NCI-H345 (cell line): ENCODE measurements at regions not wholly inside any gene's neighbourhood (a gene's known extent, or its start where the extent isn't known, plus 50 kb on each side); places are given as distances from the start of the nearest gene placed in this dataset.

ENCODE experiments used
- DNase-seq: peaks from one replicate; lab custom pipeline; 2025; lab: John Stamatoyannopoulos, UW

DNA sequence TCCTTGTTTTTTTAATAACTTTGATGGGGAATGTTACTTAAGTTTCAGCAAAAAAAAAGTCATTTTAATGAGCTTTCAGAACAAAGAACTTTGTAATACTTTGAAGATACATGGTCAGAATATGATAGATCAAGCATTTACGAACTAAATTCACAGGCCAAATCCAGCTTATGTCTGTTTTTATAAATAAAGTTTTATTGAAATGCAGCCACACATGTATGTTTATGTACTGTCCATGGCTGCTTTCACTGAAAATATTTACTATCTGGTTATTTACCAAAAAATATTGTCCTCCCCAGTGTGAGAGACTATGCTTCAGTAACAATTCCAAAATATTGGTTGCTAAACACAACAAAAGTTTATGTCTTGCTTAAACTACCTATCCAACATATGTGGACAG is 366.7 kb downstream of the PIK3R1 start:
- no peak for DNase-seq

DNA sequence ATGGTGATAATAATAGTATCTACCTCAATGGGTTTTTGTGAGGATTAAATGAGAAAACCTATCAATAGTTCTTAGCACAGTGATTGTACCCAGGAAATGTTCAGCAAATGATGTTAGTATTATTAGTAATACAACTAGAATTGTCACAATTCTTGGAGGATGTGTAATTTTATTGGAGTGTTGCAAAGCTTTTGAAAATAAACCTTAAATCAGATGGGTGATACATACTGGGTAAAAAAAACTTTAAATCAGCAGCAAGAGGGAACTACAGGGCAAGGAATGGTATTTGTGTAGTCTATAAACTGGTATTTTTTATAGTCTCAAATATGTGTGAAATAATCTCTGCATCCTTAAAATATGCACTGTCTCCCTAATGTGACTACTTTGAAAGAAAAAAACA is 371.6 kb downstream of the PIK3R1 start:
- DNase-seq = no peak

DNA sequence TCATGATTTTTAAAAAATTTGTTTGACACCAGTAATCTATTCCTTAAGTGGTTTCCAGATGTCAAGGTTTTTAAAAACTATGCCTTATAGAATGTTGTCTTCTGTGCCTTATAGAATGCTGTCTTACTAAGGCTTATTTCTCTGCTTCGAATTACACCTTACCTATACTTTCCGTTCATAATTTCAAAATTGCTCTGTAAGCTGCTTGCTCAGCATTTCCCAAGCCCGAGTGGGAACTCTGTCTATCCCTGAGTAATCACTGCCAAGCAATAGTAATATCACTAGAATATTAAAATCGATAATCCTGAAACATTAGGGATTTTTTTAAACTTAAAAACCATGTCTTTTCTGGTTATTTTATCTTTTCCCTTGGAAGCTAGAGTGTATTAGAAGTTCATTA is 376.3 kb downstream of the PIK3R1 start:
- no peak for DNase-seq

DNA sequence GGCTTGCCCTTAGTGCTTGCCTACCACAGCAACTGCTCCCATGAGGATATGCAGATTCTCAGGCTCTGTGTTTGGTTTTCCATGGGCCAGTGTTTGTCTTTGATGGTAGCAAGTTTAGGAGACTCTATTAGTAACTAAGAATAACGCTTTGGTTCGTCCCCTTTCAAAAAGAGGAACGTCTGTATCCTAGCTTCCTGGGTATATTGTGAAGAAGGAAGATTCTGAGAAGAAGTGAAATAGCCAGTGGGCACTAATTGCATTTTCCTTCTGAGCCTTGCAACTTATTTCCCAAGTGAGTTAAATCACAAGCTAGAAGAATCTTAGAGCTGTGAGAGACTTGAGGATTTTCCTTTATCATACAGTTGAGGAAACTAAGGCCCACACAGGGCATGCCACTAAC is 376.8 kb downstream of the PIK3R1 start:
- DNase-seq = no peak

DNA sequence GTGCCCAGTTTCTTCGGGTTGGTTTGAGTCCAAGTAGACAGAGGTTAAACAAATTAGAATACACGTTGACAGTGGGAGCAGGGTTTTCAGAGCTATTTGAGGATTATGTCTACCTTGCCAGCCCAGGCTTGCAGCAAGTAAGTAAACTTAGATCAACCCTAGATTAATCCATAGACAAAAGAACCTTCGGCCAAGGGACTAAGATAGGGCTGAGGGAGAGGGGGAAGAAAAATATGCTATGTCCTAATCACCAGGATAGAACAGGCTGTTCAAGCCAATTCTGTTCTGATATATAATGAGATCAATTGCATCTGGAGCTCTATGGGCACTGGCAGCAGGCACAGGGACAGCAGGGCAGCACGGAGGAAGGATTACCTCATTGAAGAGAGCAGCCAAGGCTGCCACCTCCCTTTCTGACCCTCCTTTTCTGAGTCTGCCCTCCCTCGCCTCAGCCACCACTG is 377.7 kb downstream of the PIK3R1 start:
- no peak for DNase-seq

DNA sequence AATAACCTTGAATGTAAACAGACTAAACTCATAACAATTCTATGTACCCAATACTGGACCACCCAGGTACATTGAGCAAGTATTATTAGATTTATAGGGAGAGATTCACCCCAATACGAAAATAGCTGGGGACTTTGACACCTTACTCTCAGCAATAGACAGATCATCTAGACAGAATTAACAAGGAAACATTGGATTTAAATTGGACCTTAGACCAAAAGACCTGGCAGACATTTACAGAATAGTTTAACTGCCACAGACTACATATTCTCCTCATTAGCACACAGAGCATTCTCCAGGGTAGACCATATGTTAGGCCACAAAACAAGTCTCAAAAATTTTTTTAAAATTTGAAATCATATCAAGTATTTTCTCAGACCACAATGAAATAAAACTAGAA is 397.4 kb downstream of the PIK3R1 start:
- DNase-seq = no peak

DNA sequence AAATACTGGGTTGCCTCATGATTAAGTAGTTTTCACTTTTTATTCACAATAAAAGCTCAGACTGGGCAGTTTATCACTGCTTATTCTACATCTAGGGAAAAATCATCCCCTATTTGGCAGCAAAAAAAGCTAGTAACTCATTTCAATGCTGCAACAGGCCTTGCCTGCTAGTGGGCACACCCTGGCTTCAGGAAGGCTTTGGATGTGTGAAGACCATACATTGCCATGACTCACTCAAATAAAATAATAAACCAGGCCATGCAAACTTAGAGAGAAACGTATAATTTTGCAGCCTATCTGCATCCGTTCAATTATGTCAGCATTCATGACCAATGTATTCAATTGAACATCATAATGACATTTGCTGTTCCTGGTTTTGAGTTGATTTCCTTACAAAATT is 402.9 kb downstream of the PIK3R1 start:
- DNase-seq = no peak

DNA sequence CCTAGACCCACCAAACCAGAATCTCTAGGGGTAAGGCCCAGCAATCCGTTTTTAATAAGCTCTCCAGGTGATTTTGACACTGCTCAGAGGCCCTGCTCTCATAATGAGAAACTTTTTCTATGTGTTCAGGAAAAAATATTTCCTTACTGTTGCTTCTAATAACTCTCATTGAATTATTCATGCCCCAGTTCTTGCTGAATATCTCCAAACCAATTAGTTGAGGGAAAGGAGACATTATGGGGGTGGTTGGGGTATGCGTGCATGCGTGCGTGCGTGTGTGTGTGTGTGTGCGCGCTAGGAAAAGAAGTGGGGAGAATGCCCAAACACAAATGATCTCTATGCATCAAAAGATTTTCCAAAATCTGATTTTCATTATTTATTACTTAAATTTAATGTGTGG is 411.4 kb downstream of the PIK3R1 start:
- no peak for DNase-seq

DNA sequence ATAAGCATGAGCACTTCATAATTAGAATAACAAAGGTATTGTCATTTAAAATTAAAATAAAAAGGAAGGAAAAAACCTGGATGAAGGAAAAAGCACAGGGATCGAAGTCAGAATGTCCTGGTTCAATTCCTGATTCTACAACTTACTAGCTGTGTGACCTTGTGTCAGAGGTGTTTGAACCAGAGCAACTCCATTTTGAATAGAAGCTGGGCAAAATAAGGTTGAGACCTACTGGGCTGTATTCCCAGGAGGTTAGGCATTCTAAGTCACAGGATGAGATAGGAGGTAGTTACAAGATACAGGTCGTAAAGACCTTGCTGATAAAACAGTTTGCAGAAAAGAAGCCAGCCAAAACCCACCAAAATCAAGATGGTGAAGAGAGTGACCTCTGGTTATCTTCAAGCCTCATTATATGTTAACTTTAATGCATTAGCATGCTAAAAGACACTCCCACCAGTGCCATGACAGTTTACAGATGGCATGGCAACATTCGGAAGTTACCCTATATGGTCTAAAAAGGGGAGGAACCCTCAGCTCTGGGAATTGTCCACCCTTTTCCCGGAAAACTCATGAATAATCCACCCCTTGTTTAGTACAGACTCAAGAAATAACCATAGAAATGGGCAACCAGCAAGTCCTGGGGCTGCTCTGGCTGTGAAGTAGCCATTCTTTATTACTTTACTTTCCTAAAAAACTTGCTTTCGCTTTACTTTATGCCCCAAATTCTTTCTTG is 412.7 kb downstream of the PIK3R1 start:
- DNase-seq = no peak

DNA sequence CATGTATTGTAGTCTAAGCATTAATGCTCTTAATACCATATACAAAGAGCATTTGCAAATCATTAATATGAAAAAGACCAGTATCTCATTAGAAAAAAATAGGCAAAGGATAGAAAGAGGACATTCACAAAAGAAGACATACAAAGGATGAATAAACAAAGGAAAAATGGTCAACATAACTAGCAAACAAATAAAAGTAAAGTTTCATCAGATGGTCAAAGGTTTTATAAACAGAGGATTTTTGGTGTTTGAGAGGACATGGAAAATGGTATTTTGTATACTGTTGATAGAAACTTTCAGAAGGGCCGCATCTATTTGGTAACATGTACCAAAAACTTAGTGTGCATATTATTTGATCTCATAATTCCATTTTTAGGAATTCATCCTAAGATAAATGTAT is 414.8 kb downstream of the PIK3R1 start:
- DNase-seq = no peak

DNA sequence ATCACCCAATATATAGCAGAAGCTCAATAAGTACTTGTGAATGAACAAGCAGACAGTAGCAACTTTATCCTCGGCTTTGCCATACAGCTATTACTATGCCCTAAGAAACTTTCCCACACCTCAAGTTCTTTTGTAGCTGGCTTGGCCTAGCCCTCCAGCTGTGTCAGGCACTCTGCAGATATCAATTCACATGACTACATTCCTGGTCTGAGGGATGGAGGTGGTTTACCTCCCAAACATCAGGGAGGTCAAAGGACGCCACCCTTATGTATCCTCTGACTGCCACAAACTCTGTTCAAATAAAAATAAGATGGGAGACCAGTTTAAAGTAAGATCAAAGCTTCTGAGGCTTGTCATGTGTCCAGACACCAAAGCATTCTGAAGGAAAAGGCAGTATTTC is 416.3 kb downstream of the PIK3R1 start:
- no peak for DNase-seq

DNA sequence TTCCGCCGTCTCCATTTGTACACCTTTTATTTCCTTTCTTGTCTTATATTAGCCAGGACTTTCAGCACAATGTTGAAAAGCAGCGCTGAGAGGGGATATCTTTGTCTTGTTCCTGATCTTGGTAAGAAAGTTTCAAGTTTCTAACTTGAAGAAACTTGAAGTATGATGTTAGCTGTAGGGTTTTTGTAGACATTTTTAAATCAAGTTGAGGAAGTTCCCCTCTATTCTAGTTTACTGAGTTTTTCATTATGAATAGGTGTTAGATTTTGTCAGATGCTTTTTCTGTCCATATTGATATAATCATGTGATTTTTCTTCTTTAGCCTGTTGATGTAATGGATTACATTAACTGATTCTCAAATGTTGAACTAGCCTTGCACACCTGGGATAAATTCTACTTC is 425.7 kb downstream of the PIK3R1 start:
- no peak for DNase-seq

DNA sequence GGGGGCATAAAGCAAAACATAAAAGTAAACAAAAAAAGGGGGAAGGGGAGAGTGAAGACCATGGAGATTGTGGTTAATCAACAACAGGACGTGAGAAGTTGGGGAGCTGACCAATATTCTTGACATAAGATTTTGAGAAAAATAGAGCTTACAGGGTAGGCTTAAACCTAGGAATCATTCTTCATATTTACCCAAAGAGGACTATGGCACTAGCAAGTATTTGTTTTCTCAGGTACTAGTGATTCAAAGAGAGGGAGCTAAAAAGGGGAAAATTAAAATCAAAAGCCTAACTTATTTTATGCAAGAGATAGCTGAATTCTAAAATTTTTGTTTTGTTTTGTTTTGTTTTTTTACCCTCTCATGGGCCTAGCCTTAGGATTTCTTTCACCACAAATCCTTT is 427.5 kb downstream of the PIK3R1 start:
- DNase-seq = no peak

DNA sequence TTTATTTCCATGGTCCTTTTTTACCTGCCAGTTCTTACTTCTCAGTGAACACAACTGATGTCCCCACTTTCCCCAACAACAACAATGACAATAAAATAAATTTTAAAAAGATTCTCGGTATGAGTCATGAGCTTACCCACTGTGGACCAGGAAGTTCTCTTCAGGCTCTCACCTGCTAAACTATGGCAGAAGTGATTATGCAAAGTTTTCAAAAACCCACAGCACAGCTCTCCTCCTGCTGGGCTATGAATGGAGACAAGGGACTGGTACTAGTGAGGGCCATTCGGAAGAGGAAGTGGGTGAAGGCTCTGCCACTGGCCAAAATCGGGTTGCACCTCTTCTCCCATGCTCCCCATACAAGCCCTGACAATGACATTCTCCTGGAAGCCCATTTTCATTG is 429.4 kb downstream of the PIK3R1 start:
- DNase-seq = no peak

DNA sequence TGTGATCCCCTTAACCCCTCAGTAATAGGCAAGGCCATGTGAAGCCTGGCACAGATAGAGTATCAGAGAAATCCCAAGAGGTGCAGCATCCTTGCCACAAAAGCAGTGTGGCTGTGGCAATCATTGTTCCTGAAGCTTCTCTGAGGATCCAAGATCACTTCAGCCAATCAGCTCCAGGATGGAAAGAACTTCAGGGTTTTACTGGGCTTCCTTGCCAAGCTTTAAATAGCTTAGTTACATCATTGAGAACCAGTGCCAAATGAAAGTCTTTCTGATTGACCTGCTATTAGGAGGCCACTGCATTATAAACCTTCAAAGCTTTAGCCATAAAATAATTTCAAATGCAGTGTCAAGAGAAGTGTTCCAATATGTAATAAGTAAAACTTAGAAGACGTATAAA is 430.6 kb downstream of the PIK3R1 start:
- no peak for DNase-seq

DNA sequence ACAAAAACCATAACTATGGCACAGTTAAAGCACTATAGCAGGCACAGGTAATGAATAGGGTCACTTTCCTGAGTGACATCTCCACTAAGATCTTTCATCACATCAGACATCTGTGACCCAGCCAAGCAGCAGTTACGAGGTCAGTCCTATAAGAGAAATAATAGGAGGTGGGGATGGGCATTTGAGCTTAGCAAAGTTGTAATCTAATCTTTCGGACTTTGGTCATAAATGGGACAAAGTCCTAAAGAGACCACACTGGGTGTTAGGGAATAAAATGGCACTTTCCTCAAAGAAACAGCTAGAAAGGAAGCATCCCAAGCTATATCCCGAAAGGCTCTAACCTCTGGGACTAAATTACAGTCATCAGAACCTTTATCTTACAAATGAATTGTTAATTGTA is 432.2 kb downstream of the PIK3R1 start:
- DNase-seq = no peak

DNA sequence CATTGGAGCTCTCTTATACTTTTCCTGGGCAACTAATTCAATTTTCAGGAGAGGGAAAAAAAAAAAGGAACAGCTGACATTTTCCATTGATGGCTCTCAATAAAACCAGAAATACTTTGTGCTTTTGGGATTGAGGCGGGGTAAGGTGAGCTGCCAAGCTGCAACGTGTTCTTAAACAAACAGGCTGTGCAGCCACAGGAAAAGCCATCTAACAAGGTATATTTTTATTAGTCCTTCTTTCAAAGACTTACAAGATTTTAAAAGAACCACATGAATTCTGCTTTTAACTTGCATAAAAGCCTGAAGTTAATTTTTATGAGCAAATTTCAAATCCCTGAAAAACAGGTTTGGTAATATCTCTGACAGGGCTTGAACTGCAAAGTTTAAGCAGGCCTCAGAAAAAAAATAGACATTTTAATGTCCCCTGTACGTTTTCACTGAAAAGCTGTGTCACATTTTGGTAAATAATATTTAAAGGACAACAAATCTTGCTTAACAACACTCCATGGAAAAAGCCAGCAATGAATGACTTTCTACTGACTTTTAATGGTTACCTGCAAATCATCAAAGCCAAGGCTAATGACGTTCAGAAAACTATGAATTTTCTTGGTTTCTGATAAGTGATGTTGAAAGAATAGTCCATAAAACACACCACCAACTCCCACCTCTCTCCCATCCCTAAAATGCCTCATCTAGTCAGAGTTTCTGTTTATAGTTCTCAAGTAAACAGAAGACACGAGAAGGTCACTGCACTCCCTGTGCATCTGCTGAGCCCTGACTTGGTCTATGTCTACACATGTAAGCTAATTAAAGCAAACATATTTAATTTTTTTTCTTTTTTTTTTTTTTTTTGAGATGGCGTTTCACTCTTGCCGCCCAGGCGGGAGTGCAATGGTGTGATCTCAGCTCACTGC is 433.6 kb downstream of the PIK3R1 start:
- DNase-seq = no peak

DNA sequence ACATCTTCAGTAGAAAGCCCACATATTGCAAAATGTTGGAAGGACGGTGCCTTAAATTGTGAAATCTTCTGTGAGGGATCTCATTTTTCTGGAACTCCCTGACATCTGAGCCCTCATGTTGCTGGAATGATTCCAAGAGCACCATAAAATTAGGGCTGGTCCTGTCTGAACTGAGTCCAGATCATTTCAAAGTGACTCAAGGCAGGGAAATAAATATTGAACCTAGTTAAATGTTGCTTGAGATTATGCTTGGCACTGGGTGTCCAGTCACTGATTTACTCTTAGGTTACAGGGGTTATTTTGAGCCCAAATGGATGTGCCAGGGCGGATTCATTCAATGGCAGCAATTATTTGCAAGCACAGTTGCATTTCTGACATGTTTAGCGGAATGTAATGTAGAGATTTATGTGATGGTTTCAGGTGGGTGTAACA is 437.0 kb downstream of the PIK3R1 start:
- DNase-seq = no peak

DNA sequence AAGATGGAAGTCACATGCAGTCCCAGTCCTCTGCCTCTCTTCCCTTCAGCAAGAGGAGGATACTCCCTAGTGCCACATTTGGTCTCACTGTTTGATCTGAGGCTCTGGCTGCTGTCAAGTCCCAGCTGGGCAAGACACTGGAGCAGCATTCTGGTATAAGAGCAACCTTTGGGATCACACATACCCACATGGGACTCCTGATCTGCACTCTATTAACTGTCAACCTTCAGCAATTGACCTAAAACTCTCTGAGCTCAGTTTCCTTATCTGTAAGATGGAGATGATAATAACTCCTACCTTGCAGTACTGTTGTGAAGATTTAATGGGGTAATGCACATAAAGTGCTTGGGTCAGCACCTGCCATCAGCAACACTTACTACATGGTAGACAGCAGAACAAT is 437.9 kb downstream of the PIK3R1 start:
- DNase-seq = no peak

DNA sequence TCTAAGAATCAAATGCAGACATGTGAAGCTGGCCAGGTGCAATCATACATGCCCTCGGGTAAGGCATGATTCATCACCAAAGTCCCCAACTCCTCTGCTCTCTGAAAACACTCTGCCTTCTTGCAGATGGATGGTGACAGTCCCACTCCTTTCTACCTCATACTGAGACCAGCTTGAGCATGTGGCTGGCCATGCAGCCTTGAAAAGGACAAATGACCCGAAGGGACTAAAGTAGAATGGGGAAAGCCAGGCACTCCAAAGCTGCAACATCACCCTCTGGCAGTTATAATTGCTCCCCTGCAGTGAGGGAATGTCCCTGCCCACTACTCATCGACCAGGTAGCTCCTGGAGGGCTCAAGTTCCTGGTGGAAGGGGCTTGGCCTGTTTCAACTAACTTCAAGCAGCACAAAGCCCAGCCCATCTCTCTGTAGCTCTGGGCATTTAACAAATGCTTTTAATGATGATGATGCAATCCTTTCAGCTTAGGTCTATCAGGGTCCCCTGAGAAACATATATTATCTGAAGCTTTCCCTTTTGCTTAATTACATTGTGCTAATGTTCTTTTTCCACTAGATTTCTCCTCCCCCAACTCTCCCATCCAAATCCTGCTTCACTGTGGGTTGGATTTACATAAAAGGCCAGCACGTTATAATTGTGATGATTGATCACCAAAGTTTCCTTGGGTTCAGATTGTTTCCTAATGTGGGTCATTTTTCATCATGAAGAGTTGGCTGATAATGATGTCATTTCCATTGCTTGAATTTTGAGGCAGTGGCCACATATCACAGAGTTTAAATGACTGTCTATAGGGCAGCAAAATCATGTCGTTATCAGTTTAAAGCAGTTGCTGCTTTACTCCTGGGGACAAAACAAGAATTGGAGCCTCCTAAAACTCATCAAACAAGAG is 436.5 kb upstream of the SLC30A5 start:
- no peak for DNase-seq

DNA sequence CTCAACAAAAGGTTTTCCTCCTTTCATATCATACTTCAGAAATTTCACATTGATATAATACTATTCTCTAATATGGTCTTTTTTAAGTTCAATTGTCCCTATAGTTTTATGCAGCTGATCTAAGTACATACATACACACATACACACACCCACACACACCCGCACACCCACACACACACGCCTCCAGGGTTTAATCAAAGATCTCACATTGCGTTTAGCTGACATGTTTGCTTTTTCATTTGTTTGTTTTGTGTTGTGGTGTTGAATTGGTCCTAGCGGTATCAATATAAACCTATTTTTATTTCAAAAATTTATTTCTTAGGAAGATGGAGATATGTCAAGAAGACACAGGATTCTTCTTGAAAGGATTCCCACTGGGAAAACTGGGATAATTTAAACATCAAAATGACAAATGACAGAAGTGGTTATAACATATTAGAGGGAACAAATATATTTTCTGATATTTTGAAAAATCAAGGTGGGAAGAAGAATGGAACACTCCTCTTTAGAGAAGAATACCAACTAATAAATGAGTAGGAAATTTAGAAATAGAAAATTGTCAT is 434.9 kb upstream of the SLC30A5 start:
- no peak for DNase-seq

DNA sequence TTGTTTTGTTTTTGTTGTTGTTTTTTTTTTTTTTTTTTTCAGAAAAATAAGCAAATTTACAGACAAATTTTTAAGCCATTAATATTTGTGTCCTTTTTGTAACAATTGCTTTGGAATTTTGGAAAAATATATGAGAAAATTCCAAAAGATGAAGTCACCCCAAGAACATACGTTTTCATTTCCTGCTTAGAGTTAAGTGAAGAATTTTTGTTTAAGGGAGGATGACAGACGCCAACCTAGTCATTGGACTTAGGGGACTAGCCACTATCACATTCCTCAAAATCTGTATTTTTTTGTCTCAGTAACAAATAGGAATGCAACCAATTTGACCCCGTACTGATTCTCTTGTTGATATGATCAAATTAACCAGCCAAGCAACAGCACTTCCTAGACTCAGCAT is 433.9 kb upstream of the SLC30A5 start:
- no peak for DNase-seq
